NB4 (cell line): ENCODE measurements at regions not wholly inside any gene's neighbourhood (a gene's known extent, or its start where the extent isn't known, plus 50 kb on each side); places are given as distances from the start of the nearest gene placed in this dataset.

Experiments
- CTCF ChIP-seq: IDR thresholded peaks from one replicate; pipeline ENCODE4 v1.5.1; 2012; ENCODE audit warnings: low read depth, low read length
- MAX ChIP-seq: IDR thresholded peaks from 2 replicates; pipeline ENCODE4 v1.6.1; 2011; ENCODE audit warnings: low read depth, low read length
- POLR2A ChIP-seq: IDR thresholded peaks from 2 replicates; pipeline ENCODE4 v1.6.1; 2011; ENCODE audit warnings: mild to moderate bottlenecking; ENCODE audit not compliant: insufficient read length; ENCODE audit errors: extremely low read depth

- no peak for TF ChIP-seq CTCF
- no peak for TF ChIP-seq POLR2A
- TF ChIP-seq MAX: no peak
Measured at GRCh38 chr20:7123457-7123856, 356.0 kb downstream of the BMP2 start.
